ENCODE measurements at regions not wholly inside any gene's neighbourhood (a gene's known extent, or its start where the extent isn't known, plus 50 kb on each side); places are given as distances from the start of the nearest gene placed in this dataset.

GRCh38 chr2:151137526-151137925 is 124.1 kb downstream of the RBM43 start:
- H3K4me3 ChIP-seq, result no peak overlapping the region
- no peaks in the 10 kb centered on the region for H3K36me3 ChIP-seq
- no peaks in the 10 kb centered on the region for H3K27me3 ChIP-seq
- no peak for TF ChIP-seq CTCF (IDR thresholded peaks at IDR 0.05)
- DNase-seq (no peak), ATAC-seq (no peak)
- no peak overlapping the region for H3K27ac ChIP-seq
- no peaks in the 10 kb centered on the region for H3K4me1 ChIP-seq
- intact Hi-C loops (cut with DNase I), result no loop called here
- no peaks in the 10 kb centered on the region for H3K9me3 ChIP-seq

GRCh38 chr2:151120011-151120410 is 141.7 kb downstream of the RBM43 start:
- TF ChIP-seq CTCF (IDR thresholded peaks at IDR 0.05), result no peak
- Histone ChIP-seq H3K27ac (no peak overlapping the region), H3K9me3 (no peaks in the 10 kb centered on the region), H3K4me3 (no peak overlapping the region), H3K27me3 (no peaks in the 10 kb centered on the region), H3K36me3 (no peaks in the 10 kb centered on the region), H3K4me1 (no peaks in the 10 kb centered on the region)
- ATAC-seq, result no peak
- intact Hi-C loops (cut with DNase I), result no loop called here
- no peak for DNase-seq

- no peaks in the 10 kb centered on the region for H3K4me1 ChIP-seq
- no peak for TF ChIP-seq CTCF (IDR thresholded peaks at IDR 0.05)
- no peak for DNase-seq
- ATAC-seq, result no peak
- H3K4me3 ChIP-seq, result no peak overlapping the region
- H3K9me3 ChIP-seq, result no peaks in the 10 kb centered on the region
- intact Hi-C loops (cut with DNase I), result no loop called here
- no peaks in the 10 kb centered on the region for H3K27me3 ChIP-seq
- H3K36me3 ChIP-seq, result no peaks in the 10 kb centered on the region
- no peak overlapping the region for H3K27ac ChIP-seq
Observed at GRCh38 chr2:151119374-151119773, 142.3 kb downstream of the RBM43 start.

- DNase-seq (no peak), ATAC-seq (no peak)
- no peak overlapping the region for H3K4me3 ChIP-seq
- no peak overlapping the region for H3K27ac ChIP-seq
- no peaks in the 10 kb centered on the region for H3K27me3 ChIP-seq
- intact Hi-C loops (cut with DNase I), result no loop called here
- TF ChIP-seq CTCF (IDR thresholded peaks at IDR 0.05), result no peak
- no peaks in the 10 kb centered on the region for H3K4me1 ChIP-seq
- no peaks in the 10 kb centered on the region for H3K36me3 ChIP-seq
- H3K9me3 ChIP-seq, result no peaks in the 10 kb centered on the region
Observed at GRCh38 chr2:151118269-151118668, 143.4 kb downstream of the RBM43 start.

- no peaks in the 10 kb centered on the region for H3K9me3 ChIP-seq
- H3K4me3 ChIP-seq, result no peak overlapping the region
- H3K27ac ChIP-seq, result no peak overlapping the region
- ATAC-seq (no peak), DNase-seq (no peak)
- intact Hi-C loops (cut with DNase I), result no loop called here
- H3K4me1 ChIP-seq, result no peaks in the 10 kb centered on the region
- TF ChIP-seq CTCF (IDR thresholded peaks at IDR 0.05), result no peak
- no peaks in the 10 kb centered on the region for H3K27me3 ChIP-seq
- H3K36me3 ChIP-seq, result no peaks in the 10 kb centered on the region
Observed at GRCh38 chr2:151114874-151115273, 146.8 kb downstream of the RBM43 start.

- no peak for TF ChIP-seq CTCF (IDR thresholded peaks at IDR 0.05)
- Histone ChIP-seq H3K4me3 (no peak overlapping the region), H3K27ac (no peak overlapping the region), H3K4me1 (no peaks in the 10 kb centered on the region), H3K27me3 (no peaks in the 10 kb centered on the region), H3K36me3 (no peaks in the 10 kb centered on the region), H3K9me3 (no peaks in the 10 kb centered on the region)
- DNase-seq, result no peak
- intact Hi-C loops (cut with DNase I), result no loop called here
- ATAC-seq, result no peak
Observed at GRCh38 chr2:151113318-151113717, 148.3 kb downstream of the RBM43 start.

Data from upper lobe of right lung (tissue), 1 donor.